NCI-H2107 treated with DMSO at 0.1 percent for 48 hours (cell line): ENCODE measurements at regions not wholly inside any gene's neighbourhood (a gene's known extent, or its start where the extent isn't known, plus 50 kb on each side); places are given as distances from the start of the nearest gene placed in this dataset.
"Not testable (repeated sequence)": the region's sequence is repeated elsewhere in the genome, so short reads cannot be mapped to it uniquely, and the experiment has no call there.

Experiments
- DNase-seq: peaks from one replicate; lab custom pipeline; 2025; ENCODE audit not compliant: unreplicated experiment; lab: John Stamatoyannopoulos, UW

GRCh38 chr6:23618366-23618765 is 507.6 kb upstream of the NRSN1 start:
- no peak for DNase-seq

DNA sequence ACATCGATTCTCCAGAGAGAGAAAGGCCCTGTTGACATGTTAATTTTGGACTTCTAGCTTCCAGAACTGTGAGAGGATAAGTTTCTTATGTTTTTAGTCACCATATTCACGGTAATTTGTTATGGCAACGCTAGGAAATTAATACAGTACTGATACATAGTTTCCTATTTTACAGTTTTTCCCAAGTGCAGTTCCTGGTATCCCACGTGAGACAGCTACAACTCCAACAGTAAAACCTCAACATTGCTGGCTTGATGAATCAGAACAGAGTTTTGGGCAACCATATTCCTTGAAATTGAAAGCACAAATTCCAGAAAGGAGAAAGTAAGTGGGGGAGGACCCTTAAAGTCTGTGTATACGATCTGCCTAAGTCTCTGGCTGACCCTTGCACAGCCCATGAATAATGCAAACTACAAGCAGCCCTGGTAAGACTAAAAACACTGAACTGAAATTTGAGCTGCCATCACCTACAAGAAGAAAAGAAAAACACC is 505.1 kb upstream of the NRSN1 start:
- no peak for DNase-seq

DNA sequence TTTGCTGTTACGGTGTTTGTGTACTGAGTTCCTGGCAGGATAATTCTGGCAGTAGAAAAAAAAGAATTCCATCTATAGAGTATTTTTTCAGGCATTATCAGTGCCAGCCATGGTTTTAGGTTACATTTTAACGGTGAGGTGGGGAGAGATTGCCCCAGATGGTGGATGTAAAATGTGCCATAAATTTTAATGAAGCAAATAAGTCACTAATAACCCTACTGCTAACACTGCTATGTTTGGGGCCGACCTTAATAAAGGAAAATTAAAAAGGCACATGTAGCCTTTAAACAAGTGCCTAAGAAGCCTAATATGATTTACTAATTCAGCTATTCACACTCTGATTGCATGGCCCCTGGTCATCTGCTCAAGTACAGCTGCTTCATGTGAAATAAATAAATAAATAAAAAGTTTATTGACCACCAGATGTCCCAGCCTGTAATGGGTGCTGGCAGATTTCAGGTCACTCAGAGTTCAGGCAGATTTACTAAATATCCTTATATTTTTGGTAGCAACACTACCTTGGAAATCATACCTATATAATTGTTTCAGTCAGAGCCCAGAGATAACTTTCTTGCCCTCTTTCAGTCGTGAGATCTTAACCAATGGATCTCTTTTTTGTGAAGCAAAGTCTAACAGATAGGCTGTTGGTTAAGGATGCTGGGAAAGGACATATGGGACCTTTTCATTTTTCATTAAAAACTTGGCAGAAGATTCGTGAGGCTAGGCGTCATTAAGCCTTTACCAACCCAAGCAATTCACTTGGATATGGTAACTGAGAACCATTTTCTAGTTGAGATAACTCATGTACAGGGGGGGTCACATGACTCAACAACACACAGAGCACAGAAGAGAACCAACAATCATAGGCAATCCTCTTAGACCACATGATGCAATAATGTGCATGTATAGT is 495.0 kb upstream of the NRSN1 start:
- DNase-seq = no peak

- peak; percentile 99 for DNase-seq
These were observed 492.0 kb upstream of the NRSN1 start for GRCh38 chr6:23633996-23634395.

DNA sequence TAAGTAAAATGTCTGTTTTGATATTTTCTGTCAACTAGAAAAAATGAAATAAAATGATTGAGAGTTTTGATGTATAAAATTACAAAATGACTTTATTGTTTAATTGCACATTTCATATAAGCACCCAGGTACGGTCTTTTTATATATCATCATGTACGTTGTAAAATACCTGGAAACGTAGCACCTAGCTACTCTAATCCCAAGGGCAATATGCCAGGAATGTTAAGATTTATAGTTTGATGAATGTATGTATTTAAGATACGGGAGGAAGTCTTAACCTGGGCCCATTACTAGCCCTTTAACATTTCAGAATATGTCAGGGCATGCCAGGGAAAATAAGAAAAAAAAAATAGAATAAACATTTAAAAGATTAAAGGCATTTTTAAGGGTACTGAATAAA is 490.9 kb upstream of the NRSN1 start:
- no peak for DNase-seq

DNA sequence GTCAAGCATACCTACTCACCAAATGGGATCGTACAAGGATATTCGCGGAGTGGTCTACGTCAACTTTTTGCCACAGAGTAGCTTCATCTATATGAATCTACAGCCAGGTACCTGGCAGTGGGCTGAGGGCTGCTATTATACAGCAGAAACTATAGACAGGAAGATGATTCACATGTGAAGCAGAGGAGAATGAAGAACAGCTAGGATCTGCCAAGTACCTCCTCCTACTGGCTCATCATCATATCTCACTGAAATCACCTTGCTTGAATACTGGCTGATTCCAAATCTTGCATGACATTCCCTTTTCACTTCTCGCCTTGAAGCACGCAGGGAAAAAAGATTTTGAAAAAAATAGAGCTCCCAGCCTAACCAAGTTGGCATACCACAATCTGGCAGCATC is 488.7 kb upstream of the NRSN1 start:
- no peak for DNase-seq

DNA sequence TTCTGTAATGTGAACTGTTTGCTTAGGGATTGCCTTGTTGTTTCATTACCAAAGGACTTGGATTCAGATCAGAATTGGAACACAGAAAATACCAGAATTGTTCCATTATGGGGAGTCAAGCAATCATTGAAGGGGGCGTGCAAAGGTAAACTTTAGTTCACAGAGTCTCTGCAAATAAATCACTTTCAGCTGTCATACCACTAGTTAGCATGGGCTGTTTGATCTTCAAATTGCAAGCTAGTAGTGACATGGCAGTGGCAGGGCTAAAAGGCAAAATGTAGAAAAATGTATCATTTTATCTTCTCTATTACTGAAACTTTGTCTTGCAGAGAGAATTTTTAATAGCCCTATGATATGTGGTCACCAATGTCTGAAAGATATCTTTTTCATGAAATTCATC is 483.2 kb upstream of the NRSN1 start:
- no peak for DNase-seq

DNA sequence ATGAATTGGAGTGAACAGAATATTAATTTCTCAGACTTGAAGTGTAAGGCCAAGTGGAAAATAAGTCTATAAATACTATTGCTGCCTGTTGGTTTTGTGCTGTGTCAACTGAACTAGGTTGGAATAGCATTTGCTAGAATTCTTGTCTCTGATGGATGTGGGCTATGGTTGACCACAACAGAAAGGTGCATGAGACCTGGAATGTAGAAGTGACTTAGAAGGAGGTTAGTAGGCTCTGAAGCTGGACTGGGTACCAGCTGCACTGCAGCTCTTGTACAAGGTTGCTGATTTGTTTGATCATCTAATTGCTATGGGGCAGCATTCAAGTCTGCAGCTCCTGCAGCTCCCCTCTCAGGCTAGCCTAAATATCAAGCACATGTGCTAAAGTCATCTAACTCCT is 479.0 kb upstream of the NRSN1 start:
- no peak for DNase-seq

- no peak for DNase-seq
These were observed 475.3 kb upstream of the NRSN1 start for GRCh38 chr6:23650676-23651075.

DNA sequence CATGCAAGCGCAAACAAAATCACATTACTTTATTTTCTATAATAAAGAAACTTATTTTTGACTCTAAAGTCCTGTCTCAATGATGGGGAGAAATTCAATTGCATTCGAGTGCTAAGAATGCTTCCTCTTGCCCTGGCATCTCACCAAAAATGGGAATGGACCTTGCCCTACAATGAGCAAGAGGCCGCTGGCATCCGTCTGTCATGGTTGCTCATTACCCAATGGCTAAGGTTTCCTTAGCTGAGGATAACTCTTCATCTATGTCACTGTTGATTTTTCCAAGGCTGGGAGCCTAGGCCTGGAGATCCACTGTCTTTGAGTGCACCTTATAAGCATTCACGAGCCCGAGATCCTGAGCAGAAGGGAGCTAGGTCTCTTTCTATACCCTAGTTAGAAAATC is 471.3 kb upstream of the NRSN1 start:
- no peak for DNase-seq

DNA sequence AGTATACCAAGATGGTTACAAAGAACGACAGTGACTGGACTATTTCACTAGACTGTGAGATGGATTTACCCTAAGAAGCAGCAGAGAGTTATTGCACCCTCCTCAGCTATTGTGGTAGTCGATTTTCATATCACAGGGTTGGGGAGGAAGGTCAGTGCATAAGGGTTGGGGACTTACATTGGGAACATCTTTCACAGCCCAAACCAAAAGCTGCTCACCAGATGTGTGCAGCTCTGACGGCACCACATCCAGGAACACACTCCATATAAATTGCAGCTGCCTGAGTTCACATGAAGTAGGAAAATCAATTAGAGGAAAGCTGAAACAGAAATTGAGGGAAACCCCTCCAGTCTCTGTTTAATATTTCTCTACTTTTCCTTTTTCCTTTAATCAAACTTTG is 470.5 kb upstream of the NRSN1 start:
- no peak for DNase-seq

- DNase-seq = no peak
These were observed 469.5 kb upstream of the NRSN1 start for GRCh38 chr6:23656255-23657194.

GRCh38 chr6:23659125-23659524 is 466.9 kb upstream of the NRSN1 start:
- peak; percentile 48 for DNase-seq

GRCh38 chr6:23661549-23661948 is 464.5 kb upstream of the NRSN1 start:
- DNase-seq = no peak

DNA sequence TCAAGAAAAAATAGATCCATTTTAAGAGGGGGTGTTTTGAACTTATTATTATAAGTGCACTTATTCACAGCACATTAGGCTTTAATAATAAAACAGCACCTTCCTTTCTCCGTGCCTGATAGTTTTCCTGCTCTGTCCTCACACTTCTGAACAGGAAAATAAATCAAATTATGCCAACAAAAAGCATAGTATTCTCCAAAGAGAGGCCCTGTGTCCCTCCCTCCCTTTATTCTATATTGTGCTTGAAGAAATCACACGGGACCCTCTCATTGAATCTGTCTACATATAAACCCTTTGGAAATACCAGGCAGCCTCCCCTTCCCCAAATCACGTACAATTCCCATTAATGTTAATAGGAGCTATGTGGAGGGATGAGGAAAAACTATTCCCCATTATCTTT is 462.9 kb upstream of the NRSN1 start:
- no peak for DNase-seq

DNA sequence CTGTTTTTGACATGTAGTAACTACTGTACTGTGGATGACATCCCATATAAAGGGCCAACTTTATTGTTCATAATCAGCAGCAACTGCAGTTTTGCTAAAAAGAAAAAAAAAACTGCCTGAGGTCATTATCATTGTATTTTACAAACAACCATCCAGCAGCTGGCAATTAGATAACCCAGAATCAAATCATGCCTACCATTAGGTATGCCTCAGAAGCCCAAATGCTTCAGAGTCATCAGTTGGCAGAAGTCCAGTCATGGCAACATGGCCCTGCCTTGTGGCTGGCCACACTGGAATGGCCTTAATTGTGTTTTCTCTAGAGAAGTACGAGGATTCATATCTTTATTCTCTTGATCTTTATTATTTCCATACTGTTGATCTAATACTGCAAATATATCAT is 462.4 kb upstream of the NRSN1 start:
- no peak for DNase-seq

- not testable (repeated sequence) for DNase-seq
These were observed 460.1 kb upstream of the NRSN1 start for GRCh38 chr6:23665911-23666310.

- no peak for DNase-seq
These were observed 453.3 kb upstream of the NRSN1 start for GRCh38 chr6:23672737-23673136.

GRCh38 chr6:23678626-23679025 is 447.4 kb upstream of the NRSN1 start:
- no peak for DNase-seq

GRCh38 chr6:23681743-23682142 is 444.3 kb upstream of the NRSN1 start:
- no peak for DNase-seq

- no peak for DNase-seq
These were observed 437.4 kb upstream of the NRSN1 start for GRCh38 chr6:23688650-23689049.
